ENCODE measurements at regions not wholly inside any gene's neighbourhood (a gene's known extent, or its start where the extent isn't known, plus 50 kb on each side); places are given as distances from the start of the nearest gene placed in this dataset.
A peak's percentile ranks its signal among the peaks of the same experiment; 100 is the strongest.

DNA sequence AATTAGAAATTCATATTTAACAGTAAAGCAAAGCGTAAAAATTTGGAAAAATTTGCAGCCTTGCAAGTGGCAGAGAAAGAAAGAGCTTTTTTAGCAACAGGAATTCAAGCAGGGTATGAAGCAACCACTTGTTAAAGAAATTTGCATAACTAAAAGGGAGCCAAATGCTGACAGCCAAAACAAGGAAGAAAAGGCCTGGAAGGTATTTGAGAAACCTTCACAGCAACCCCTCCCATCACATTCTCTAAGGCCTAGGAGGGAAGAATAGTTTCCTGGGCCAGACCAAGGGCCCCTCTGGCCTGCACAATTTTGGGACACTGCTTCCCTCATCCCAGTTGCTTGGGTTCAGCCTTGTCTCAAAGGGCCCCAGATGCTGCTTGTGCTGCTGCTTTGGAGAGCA is 672.4 kb upstream of the TMPRSS15 start:
- BruUV-seq (replicated peaks) = no TSS peak
- Histone ChIP-seq H3K4me3 (no peak overlapping the region), H3K79me2 (ENCODE audit: control insufficient read depth, insufficient read depth, low read length) (no peaks in the 10 kb centered on the region), H3K36me3 (ENCODE audit: control insufficient read depth, insufficient read depth, low read length) (no peaks in the 10 kb centered on the region), H3K4me1 (replicated peaks in 1 of 2; ENCODE audit: control insufficient read depth in 2 of 2, insufficient read depth in 2 of 2, low read length in 2 of 2) (no peaks in the 10 kb centered on the region), H3K27ac (ENCODE audit: extremely low read depth, low read depth, low read length) (no peak overlapping the region), H3K9me1 (ENCODE audit: control insufficient read depth, insufficient read depth, low read length) (no peaks in the 10 kb centered on the region), H3K9me3 (replicated peaks; ENCODE audit: control insufficient read depth, insufficient read depth, low read depth, low read length) (no peaks in the 10 kb centered on the region), H3K4me2 (ENCODE audit: insufficient read depth, low read length) (no peak overlapping the region), H2AFZ (ENCODE audit: low read depth, low read length) (no peak overlapping the region), H3K9ac (ENCODE audit: insufficient read depth in 1 of 2, low read depth in 2 of 2, low read length in 2 of 2) (no peak overlapping the region), H4K20me1 (replicated peaks; ENCODE audit: control insufficient read depth, insufficient read depth, low read length) (no peaks in the 10 kb centered on the region), H3K27me3 (ENCODE audit: control insufficient read depth in 2 of 2, insufficient read depth in 2 of 2, low read length in 2 of 2) (no peaks in the 10 kb centered on the region)
- DNase-seq (ENCODE audit: extremely low read depth in 1 of 4, low spot score in 3 of 4) (no peak), FAIRE-seq (no peak), ATAC-seq (no peak)
- 0% methylated on average over 1 of the region's 1 CpG for WGBS (ENCODE audit: insufficient coverage, low coverage, missing lambda C conversion rate)
- no peak for TF ChIP-seq SRSF9 (IDR thresholded peaks at IDR 0.05; ENCODE audit: borderline replicate concordance, low read depth, low read length)
- no peak for TF ChIP-seq BCL6 (CRISPR knock-in tag; IDR thresholded peaks at IDR 0.05)
- TF ChIP-seq KAT7 (CRISPR knock-in tag; IDR thresholded peaks at IDR 0.05; ENCODE audit: borderline replicate concordance) = no peak
- TF ChIP-seq NR2C1 (IDR thresholded peaks at IDR 0.05) = no peak
- no peak for TF ChIP-seq NR2C1 (tag; IDR thresholded peaks at IDR 0.05)
- no peak for TF ChIP-seq LEF1 (IDR thresholded peaks at IDR 0.05)
- TF ChIP-seq CC2D1A (IDR thresholded peaks at IDR 0.05) = no peak
- POLR2A ChIA-PET = no interaction called here
- intact Hi-C loops (cut with micrococcal nuclease) (no loop called here), in situ Hi-C loops (cut with MboI) (no loop called here)
- CTCF ChIA-PET (ENCODE audit: low intra/inter-chr PET ratio) = no interaction called here

DNA sequence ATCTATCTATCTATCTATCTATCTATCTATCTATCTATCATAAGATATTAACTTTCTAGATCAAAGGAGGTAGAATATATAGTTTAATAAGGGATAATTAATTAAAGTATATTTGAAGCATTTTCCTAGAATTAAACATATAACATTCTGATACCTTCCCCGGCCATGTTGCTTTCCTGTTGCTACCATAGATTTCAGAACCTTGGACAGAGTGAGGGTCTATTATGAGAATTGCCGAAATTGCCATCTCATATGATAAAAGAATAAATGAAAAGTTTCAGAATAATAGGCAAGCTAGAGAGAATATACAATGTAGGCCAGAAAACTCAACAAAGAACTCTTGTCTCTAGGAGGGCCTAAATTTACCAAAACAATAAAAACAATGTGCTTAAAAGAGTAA is 706.1 kb upstream of the TMPRSS15 start:
- H3K79me2 ChIP-seq (ENCODE audit: control insufficient read depth, insufficient read depth, low read length) = no peaks in the 10 kb centered on the region
- no peak overlapping the region for H3K4me2 ChIP-seq (ENCODE audit: insufficient read depth, low read length)
- ATAC-seq (no peak), DNase-seq (ENCODE audit: extremely low read depth in 1 of 4, low spot score in 3 of 4) (no peak), FAIRE-seq (no peak)
- ChIA-PET POLR2A (no interaction called here), CTCF (ENCODE audit: low intra/inter-chr PET ratio) (no interaction called here)
- no peaks in the 10 kb centered on the region for H3K9me1 ChIP-seq (ENCODE audit: control insufficient read depth, insufficient read depth, low read length)
- WGBS (ENCODE audit: insufficient coverage, low coverage, missing lambda C conversion rate) = 6% methylated on average over 2 of the region's 2 CpGs
- no peaks in the 10 kb centered on the region for H3K27me3 ChIP-seq (ENCODE audit: control insufficient read depth in 2 of 2, insufficient read depth in 2 of 2, low read length in 2 of 2)
- H3K9ac ChIP-seq (ENCODE audit: insufficient read depth in 1 of 2, low read depth in 2 of 2, low read length in 2 of 2) = no peak overlapping the region
- in situ Hi-C loops (cut with MboI) = no loop called here
- no peak overlapping the region for H2AFZ ChIP-seq (ENCODE audit: low read depth, low read length)
- no peak overlapping the region for H3K27ac ChIP-seq (ENCODE audit: extremely low read depth, low read depth, low read length)
- no peaks in the 10 kb centered on the region for H3K4me1 ChIP-seq (replicated peaks in 1 of 2; ENCODE audit: control insufficient read depth in 2 of 2, insufficient read depth in 2 of 2, low read length in 2 of 2)
- intact Hi-C loops (cut with micrococcal nuclease) = no loop called here
- H4K20me1 ChIP-seq (replicated peaks; ENCODE audit: control insufficient read depth, insufficient read depth, low read length) = no peaks in the 10 kb centered on the region
- TF ChIP-seq, protein P1, sequence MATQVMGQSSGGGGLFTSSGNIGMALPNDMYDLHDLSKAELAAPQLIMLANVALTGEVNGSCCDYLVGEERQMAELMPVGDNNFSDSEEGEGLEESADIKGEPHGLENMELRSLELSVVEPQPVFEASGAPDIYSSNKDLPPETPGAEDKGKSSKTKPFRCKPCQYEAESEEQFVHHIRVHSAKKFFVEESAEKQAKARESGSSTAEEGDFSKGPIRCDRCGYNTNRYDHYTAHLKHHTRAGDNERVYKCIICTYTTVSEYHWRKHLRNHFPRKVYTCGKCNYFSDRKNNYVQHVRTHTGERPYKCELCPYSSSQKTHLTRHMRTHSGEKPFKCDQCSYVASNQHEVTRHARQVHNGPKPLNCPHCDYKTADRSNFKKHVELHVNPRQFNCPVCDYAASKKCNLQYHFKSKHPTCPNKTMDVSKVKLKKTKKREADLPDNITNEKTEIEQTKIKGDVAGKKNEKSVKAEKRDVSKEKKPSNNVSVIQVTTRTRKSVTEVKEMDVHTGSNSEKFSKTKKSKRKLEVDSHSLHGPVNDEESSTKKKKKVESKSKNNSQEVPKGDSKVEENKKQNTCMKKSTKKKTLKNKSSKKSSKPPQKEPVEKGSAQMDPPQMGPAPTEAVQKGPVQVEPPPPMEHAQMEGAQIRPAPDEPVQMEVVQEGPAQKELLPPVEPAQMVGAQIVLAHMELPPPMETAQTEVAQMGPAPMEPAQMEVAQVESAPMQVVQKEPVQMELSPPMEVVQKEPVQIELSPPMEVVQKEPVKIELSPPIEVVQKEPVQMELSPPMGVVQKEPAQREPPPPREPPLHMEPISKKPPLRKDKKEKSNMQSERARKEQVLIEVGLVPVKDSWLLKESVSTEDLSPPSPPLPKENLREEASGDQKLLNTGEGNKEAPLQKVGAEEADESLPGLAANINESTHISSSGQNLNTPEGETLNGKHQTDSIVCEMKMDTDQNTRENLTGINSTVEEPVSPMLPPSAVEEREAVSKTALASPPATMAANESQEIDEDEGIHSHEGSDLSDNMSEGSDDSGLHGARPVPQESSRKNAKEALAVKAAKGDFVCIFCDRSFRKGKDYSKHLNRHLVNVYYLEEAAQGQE (IDR thresholded peaks at IDR 0.05; ENCODE audit: borderline replicate concordance) = peak; percentile 53
- TF ChIP-seq, protein P1 (CRISPR knock-in tag; IDR thresholded peaks at IDR 0.05; ENCODE audit: low read depth) = no peak
- no peak for TF ChIP-seq ETV5 (CRISPR knock-in tag; IDR thresholded peaks at IDR 0.05; ENCODE audit: low read depth)
- BruUV-seq (replicated peaks) = no TSS peak
- no peaks in the 10 kb centered on the region for H3K36me3 ChIP-seq (ENCODE audit: control insufficient read depth, insufficient read depth, low read length)
- H3K4me3 ChIP-seq = no peak overlapping the region
- H3K9me3 ChIP-seq (replicated peaks; ENCODE audit: control insufficient read depth, insufficient read depth, low read depth, low read length) = no peaks in the 10 kb centered on the region

All from K562 (cell line).